ENCODE measurements at regions not wholly inside any gene's neighbourhood (a gene's known extent, or its start where the extent isn't known, plus 50 kb on each side); places are given as distances from the start of the nearest gene placed in this dataset.

DNA sequence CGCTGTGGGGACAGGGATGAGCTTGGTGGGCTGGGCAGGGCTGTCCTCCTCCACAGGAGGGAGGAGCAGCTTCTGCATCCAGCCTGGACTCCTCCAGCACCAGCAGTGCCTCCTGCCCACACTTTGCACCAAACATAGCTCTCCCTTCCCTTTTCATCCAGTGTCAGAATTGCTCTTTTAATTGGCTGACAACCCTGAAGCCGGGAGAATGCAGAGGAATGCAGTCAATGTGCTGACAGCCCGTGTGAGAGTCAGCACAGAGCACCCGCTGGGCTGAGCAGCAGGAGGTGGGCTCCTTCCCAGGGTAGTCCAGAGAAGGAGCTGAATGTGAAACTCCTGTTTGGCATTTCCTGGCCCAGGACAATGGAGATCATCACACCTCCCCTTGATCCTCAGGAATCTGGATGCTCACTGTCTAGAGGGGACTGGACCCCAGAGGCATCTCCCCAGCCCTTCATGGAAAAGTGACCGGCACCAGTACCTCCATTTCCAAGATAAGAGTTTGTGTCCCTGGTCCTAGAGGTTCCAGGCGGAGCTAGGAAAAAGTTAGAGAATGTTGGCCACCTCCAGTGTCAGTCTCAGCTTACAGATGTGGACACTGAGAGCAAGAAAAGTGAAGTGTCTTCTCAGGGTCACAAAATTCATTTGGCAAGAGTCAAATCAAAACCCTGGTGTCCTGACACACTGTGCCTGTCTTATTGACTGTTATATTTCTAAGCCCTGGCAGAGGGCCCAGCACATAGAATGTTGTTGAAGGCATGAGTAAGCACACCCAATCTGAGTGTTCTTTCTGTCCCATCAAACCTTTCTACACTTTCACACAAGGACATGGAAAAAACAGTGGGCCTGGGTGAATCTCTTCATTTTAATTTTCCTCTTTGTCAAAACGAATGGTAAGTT lies 202.1 kb downstream of the SNX18 start (continued):
- TF ChIP-seq, protein P1, sequence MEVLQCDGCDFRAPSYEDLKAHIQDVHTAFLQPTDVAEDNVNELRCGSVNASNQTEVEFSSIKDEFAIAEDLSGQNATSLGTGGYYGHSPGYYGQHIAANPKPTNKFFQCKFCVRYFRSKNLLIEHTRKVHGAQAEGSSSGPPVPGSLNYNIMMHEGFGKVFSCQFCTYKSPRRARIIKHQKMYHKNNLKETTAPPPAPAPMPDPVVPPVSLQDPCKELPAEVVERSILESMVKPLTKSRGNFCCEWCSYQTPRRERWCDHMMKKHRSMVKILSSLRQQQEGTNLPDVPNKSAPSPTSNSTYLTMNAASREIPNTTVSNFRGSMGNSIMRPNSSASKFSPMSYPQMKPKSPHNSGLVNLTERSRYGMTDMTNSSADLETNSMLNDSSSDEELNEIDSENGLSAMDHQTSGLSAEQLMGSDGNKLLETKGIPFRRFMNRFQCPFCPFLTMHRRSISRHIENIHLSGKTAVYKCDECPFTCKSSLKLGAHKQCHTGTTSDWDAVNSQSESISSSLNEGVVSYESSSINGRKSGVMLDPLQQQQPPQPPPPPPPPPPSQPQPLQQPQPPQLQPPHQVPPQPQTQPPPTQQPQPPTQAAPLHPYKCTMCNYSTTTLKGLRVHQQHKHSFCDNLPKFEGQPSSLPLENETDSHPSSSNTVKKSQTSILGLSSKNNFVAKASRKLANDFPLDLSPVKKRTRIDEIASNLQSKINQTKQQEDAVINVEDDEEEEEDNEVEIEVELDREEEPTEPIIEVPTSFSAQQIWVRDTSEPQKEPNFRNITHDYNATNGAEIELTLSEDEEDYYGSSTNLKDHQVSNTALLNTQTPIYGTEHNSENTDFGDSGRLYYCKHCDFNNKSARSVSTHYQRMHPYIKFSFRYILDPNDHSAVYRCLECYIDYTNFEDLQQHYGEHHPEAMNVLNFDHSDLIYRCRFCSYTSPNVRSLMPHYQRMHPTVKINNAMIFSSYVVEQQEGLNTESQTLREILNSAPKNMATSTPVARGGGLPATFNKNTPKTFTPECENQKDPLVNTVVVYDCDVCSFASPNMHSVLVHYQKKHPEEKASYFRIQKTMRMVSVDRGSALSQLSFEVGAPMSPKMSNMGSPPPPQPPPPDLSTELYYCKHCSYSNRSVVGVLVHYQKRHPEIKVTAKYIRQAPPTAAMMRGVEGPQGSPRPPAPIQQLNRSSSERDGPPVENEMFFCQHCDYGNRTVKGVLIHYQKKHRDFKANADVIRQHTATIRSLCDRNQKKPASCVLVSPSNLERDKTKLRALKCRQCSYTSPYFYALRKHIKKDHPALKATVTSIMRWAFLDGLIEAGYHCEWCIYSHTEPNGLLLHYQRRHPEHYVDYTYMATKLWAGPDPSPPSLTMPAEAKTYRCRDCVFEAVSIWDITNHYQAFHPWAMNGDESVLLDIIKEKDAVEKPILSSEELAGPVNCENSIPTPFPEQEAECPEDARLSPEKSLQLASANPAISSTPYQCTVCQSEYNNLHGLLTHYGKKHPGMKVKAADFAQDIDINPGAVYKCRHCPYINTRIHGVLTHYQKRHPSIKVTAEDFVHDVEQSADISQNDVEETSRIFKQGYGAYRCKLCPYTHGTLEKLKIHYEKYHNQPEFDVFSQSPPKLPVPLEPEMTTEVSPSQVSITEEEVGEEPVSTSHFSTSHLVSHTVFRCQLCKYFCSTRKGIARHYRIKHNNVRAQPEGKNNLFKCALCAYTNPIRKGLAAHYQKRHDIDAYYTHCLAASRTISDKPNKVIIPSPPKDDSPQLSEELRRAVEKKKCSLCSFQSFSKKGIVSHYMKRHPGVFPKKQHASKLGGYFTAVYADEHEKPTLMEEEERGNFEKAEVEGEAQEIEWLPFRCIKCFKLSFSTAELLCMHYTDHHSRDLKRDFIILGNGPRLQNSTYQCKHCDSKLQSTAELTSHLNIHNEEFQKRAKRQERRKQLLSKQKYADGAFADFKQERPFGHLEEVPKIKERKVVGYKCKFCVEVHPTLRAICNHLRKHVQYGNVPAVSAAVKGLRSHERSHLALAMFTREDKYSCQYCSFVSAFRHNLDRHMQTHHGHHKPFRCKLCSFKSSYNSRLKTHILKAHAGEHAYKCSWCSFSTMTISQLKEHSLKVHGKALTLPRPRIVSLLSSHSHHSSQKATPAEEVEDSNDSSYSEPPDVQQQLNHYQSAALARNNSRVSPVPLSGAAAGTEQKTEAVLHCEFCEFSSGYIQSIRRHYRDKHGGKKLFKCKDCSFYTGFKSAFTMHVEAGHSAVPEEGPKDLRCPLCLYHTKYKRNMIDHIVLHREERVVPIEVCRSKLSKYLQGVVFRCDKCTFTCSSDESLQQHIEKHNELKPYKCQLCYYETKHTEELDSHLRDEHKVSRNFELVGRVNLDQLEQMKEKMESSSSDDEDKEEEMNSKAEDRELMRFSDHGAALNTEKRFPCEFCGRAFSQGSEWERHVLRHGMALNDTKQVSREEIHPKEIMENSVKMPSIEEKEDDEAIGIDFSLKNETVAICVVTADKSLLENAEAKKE (CRISPR knock-in tag; IDR thresholded peaks at IDR 0.05): peak; percentile 88
- TF ChIP-seq ZNF114 (CRISPR knock-in tag; IDR thresholded peaks at IDR 0.05) (peak; percentile 86; the same call in 1 of the 2 replicates), NANOG (IDR thresholded peaks at IDR 0.05; ENCODE audit: borderline replicate concordance) (no peak), ZNF331 (CRISPR knock-in tag; IDR thresholded peaks at IDR 0.05; ENCODE audit: low read depth) (no peak), STAT1 (IDR thresholded peaks at IDR 0.05; ENCODE audit: unreplicated experiment) (no peak), JUNB (IDR thresholded peaks at IDR 0.05; ENCODE audit: unreplicated experiment) (no peak), CREB1 (CRISPR knock-in tag; IDR thresholded peaks at IDR 0.05; ENCODE audit: low read depth) (0 out of 2 replicates have a peak, but pooled peaks have one; percentile 7), EZH2phosphoT487 (IDR thresholded peaks at IDR 0.05; ENCODE audit: unreplicated experiment) (no peak), POLR2AphosphoS5 (IDR thresholded peaks at IDR 0.05; ENCODE audit: low read depth) (no peak)
- TF ChIP-seq, protein P2, sequence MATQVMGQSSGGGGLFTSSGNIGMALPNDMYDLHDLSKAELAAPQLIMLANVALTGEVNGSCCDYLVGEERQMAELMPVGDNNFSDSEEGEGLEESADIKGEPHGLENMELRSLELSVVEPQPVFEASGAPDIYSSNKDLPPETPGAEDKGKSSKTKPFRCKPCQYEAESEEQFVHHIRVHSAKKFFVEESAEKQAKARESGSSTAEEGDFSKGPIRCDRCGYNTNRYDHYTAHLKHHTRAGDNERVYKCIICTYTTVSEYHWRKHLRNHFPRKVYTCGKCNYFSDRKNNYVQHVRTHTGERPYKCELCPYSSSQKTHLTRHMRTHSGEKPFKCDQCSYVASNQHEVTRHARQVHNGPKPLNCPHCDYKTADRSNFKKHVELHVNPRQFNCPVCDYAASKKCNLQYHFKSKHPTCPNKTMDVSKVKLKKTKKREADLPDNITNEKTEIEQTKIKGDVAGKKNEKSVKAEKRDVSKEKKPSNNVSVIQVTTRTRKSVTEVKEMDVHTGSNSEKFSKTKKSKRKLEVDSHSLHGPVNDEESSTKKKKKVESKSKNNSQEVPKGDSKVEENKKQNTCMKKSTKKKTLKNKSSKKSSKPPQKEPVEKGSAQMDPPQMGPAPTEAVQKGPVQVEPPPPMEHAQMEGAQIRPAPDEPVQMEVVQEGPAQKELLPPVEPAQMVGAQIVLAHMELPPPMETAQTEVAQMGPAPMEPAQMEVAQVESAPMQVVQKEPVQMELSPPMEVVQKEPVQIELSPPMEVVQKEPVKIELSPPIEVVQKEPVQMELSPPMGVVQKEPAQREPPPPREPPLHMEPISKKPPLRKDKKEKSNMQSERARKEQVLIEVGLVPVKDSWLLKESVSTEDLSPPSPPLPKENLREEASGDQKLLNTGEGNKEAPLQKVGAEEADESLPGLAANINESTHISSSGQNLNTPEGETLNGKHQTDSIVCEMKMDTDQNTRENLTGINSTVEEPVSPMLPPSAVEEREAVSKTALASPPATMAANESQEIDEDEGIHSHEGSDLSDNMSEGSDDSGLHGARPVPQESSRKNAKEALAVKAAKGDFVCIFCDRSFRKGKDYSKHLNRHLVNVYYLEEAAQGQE (IDR thresholded peaks at IDR 0.05; ENCODE audit: unreplicated experiment): no peak
- TF ChIP-seq, protein P3, sequence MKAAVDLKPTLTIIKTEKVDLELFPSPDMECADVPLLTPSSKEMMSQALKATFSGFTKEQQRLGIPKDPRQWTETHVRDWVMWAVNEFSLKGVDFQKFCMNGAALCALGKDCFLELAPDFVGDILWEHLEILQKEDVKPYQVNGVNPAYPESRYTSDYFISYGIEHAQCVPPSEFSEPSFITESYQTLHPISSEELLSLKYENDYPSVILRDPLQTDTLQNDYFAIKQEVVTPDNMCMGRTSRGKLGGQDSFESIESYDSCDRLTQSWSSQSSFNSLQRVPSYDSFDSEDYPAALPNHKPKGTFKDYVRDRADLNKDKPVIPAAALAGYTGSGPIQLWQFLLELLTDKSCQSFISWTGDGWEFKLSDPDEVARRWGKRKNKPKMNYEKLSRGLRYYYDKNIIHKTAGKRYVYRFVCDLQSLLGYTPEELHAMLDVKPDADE (IDR thresholded peaks at IDR 0.05): no peak

Data from GM23338 (cell line).